ENCODE measurements at regions not wholly inside any gene's neighbourhood (a gene's known extent, or its start where the extent isn't known, plus 50 kb on each side); places are given as distances from the start of the nearest gene placed in this dataset.
"Not testable (repeated sequence)": the region's sequence is repeated elsewhere in the genome, so short reads cannot be mapped to it uniquely, and the experiment has no call there.

GRCh38 chr20:48489656-48490055 is 338.1 kb downstream of the PREX1 start:
- DNase-seq, result no peak

GRCh38 chr20:48489046-48489463 is 338.7 kb downstream of the PREX1 start:
- DNase-seq, result no peak

GRCh38 chr20:48488334-48489034 is 339.3 kb downstream of the PREX1 start:
- not testable (repeated sequence) for DNase-seq

GRCh38 chr20:48486065-48486464 is 341.7 kb downstream of the PREX1 start:
- no peak for DNase-seq

- not testable (repeated sequence) for DNase-seq
These were observed 342.6 kb downstream of the PREX1 start for GRCh38 chr20:48485153-48485552.

GRCh38 chr20:48483334-48484066 is 344.3 kb downstream of the PREX1 start:
- DNase-seq, result no peak

GRCh38 chr20:48482790-48483189 is 345.0 kb downstream of the PREX1 start:
- DNase-seq, result no peak

GRCh38 chr20:48480216-48480772 is 347.5 kb downstream of the PREX1 start:
- DNase-seq, result no peak

GRCh38 chr20:48478806-48479585 is 348.8 kb downstream of the PREX1 start:
- DNase-seq, result no peak

GRCh38 chr20:48478370-48478769 is 349.4 kb downstream of the PREX1 start:
- DNase-seq, result no peak

- DNase-seq, result no peak
These were observed 350.9 kb downstream of the PREX1 start for GRCh38 chr20:48476854-48477253.

GRCh38 chr20:48474022-48474421 is 353.8 kb downstream of the PREX1 start:
- DNase-seq, result no peak

GRCh38 chr20:48471759-48472408 is 355.9 kb downstream of the PREX1 start:
- no peak for DNase-seq

GRCh38 chr20:48471176-48471575 is 356.6 kb downstream of the PREX1 start:
- no peak for DNase-seq

- DNase-seq, result no peak
These were observed 357.7 kb downstream of the PREX1 start for GRCh38 chr20:48470141-48470540.

- DNase-seq, result no peak
These were observed 358.8 kb downstream of the PREX1 start for GRCh38 chr20:48469026-48469425.

- DNase-seq, result no peak
These were observed 359.2 kb downstream of the PREX1 start for GRCh38 chr20:48468571-48468970.

- DNase-seq, result peak in 1 of 2 donors; percentile 2
These were observed 360.2 kb downstream of the PREX1 start for GRCh38 chr20:48467622-48468021.

GRCh38 chr20:48465271-48465670 is 362.5 kb downstream of the PREX1 start:
- DNase-seq, result no peak

- no peak for DNase-seq
These were observed 363.9 kb downstream of the PREX1 start for GRCh38 chr20:48463916-48464315.

- no peak for DNase-seq
These were observed 364.6 kb downstream of the PREX1 start for GRCh38 chr20:48463096-48463720.

GRCh38 chr20:48461735-48462119 is 366.1 kb downstream of the PREX1 start:
- no peak for DNase-seq

All from CD4-positive, alpha-beta T cell treated with Interleukin-4 for 1 hour (primary cell).